Cardiac fibroblast (primary cell): ENCODE measurements at regions not wholly inside any gene's neighbourhood (a gene's known extent, or its start where the extent isn't known, plus 50 kb on each side); places are given as distances from the start of the nearest gene placed in this dataset.
A peak's percentile ranks its signal among the peaks of the same experiment; 100 is the strongest.

Experiments
- DNase-seq, 2 donors: peaks; one replicate each; pipeline versions ENCODE4 v3.0.0 to v3.0.0-alpha.2; 2010; ENCODE audit warnings: low read depth in 2 of 2
- H3K4me3 ChIP-seq, 2 donors: replicated peaks in 1 of 2; 1 replicate in 1 of 2; 2 replicates in 1 of 2; pipeline ENCODE4 v1.5.1; 2011; ENCODE audit warnings: low read depth in 2 of 2, low read length in 2 of 2, mild to moderate bottlenecking in 2 of 2, moderate library complexity in 1 of 2
- TF ChIP-seq, protein P1 (sequence below): IDR thresholded peaks from one replicate; pipeline ENCODE4 v1.5.1; 2011; ENCODE audit warnings: low read depth, mild to moderate bottlenecking, low read length, inconsistent platforms

DNA sequence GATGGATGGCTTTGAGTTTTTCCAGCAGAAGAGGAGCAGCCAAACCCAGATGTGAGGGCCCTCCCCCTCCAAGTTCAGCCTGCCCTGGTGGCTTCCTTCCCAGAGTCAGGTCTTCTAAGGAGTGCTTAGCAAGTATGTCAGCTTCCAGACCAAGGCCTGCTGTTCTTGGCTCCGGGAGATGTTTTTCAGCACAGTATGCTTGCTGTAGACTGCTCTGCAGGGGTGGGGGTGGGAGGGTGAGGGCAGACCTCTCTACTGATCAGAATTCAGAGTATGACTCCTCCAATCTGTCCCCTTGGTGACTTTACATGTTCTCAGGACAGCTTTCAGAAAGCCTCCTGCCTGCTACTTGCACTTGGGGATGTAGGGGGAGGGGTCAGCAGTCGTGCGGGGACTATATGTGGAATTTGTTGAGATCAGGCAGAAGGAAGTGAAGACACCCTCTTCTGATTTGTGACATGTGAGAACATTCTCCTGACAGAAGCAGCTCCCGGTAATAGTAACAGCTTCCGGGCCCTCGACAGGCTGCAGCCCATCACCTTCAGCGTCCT lies 516.4 kb upstream of the ZMIZ1 start:
- peak in 1 of 2 donors; percentile 88 for DNase-seq
- TF ChIP-seq, protein P1, sequence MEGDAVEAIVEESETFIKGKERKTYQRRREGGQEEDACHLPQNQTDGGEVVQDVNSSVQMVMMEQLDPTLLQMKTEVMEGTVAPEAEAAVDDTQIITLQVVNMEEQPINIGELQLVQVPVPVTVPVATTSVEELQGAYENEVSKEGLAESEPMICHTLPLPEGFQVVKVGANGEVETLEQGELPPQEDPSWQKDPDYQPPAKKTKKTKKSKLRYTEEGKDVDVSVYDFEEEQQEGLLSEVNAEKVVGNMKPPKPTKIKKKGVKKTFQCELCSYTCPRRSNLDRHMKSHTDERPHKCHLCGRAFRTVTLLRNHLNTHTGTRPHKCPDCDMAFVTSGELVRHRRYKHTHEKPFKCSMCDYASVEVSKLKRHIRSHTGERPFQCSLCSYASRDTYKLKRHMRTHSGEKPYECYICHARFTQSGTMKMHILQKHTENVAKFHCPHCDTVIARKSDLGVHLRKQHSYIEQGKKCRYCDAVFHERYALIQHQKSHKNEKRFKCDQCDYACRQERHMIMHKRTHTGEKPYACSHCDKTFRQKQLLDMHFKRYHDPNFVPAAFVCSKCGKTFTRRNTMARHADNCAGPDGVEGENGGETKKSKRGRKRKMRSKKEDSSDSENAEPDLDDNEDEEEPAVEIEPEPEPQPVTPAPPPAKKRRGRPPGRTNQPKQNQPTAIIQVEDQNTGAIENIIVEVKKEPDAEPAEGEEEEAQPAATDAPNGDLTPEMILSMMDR = no peak

DNA sequence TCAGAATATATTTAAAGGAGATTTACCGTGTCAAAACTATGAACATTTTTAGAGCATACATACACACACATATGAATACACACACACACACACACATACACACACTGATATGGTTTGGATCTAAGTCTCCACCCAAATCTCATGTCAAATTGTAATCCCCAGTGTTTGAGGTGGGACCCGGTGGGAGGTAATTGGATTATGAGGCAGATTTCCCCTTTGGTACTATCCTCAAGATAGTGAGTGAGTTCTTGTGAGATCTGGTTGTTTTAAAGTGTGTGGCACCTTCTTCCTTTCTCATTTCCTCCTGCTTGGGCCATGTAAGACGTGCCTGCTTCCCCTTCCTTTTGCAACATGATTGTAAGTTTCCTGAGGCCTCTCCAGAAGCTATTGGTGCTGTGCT lies 515.0 kb upstream of the ZMIZ1 start:
- H3K4me3 ChIP-seq = no peak overlapping the region
- DNase-seq = no peak
- TF ChIP-seq, protein P1 = no peak

More for the DNA sequence above, 516.4 kb upstream of the ZMIZ1 start:
- H3K4me3 ChIP-seq = no peak overlapping the region

DNA sequence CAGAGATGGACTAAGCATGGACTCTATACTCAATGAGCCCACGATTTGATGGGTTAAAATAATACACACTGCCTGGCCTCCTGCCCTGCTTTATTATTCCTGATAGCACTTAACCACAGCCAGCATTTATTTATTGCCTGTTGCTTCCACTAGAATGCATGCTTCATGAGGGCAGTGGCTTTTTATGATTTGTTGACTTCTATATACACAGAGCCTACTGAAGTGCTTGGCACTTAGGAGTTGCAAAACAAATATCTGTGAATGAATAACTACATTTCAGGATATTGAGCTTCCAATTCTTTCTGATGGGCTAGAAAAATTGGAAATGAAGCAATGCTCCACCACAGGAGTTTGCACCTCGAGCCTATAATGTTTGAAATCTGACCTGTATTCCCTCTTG lies 513.6 kb upstream of the ZMIZ1 start:
- no peak overlapping the region for H3K4me3 ChIP-seq
- DNase-seq = no peak
- TF ChIP-seq, protein P1 = no peak

DNA sequence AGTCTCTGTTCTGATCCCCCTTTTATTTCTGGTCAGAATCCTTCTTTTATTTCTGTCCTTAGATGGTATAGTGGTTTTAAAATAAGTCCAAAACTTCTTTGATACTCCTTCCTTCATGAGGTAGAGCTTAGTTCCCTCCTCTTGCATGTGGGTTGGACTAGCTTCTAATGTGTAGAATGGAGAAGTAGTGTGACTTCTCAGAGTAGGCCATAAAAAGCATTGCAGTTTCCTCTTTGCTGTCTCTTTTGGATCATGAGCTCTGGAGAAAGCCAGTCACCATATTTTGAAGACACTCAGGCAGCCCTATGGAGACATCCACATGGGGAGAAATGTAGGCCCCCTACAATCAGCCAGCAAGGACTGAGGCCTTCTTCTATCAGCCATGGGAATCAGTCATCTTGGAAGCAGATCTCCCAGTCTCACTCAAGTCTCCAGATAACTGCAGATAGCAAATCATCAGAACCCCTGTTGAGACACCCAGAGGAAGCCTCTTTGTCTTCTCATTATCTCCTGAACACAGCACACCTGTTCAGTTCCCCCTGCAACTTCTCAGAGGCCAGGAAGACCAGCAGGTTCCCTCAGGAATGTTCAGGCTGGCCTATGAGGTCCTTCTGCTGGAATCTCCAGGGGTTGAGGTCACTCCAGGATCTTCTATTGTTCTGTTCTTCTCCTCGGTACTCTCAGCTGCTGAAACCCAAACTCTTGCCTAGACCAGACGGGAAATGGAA lies 511.9 kb upstream of the ZMIZ1 start:
- H3K4me3 ChIP-seq = no peak overlapping the region
- TF ChIP-seq, protein P1 = no peak
- DNase-seq = no peak

DNA sequence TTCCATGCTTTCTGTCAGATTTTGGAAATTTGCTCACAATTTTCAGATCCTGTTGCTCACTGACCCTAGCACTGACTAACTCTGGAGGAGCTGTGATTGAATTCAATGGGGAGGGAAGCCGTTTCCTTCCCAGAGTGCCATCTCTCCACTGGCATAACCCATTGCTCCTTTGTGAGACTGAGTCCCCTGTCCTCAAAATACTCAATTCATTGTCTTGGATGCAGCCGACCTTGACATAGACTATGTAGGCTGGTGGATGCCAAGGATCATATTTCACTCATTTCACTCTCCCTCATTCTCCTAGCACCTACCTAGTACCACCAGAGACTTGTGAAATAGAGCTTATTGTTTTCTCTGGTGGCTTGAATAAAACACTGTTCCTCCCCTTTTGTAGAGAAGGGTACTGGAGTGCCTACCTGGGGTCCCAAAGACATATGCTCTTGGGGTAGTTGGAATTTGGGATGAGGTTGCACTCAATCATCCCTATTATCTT lies 511.3 kb upstream of the ZMIZ1 start:
- TF ChIP-seq, protein P1 = no peak
- H3K4me3 ChIP-seq = no peak overlapping the region
- DNase-seq = no peak

DNA sequence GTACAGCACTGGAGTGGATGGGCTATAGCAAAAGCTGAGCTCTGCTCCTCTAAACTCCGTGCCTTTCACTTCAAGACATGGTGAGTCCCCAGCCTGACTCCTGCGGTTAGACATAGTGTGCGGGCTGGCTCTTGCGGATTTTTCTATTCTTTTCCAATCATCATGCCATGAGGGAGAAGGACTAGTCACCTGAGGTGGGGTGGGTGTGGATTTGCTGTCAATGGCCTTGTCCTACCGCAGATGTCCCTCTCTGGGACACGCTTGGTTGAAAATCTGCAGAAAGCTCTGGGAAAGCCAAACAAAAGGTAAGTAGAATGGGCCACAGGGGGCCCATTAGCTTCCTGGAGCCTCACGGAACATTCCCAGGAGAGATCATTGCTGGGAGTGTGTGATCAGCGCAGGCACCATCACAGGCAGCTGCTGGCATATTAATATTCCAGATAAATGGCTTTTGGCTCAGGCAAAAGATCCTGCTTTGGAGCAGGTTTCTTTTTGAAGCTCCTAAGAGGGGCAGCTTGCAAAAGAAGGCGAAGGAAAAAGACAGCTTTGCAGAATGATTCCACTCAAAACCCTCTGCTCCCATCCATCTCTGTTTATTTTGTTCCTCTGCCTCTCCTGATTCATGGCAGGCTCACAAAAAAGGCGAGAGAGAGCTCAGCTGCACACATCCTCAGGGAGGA lies 509.0 kb upstream of the ZMIZ1 start:
- H3K4me3 ChIP-seq = no peak overlapping the region
- no peak for DNase-seq
- TF ChIP-seq, protein P1 = no peak
